NCI-H2029 (cell line): ENCODE measurements at regions not wholly inside any gene's neighbourhood (a gene's known extent, or its start where the extent isn't known, plus 50 kb on each side); places are given as distances from the start of the nearest gene placed in this dataset.
"Not testable (repeated sequence)": the region's sequence is repeated elsewhere in the genome, so short reads cannot be mapped to it uniquely, and the experiment has no call there.

Source experiments
- DNase-seq: peaks from one replicate; lab custom pipeline; 2025; lab: John Stamatoyannopoulos, UW

- no peak for DNase-seq
These were observed 479.9 kb upstream of the FANCL start for GRCh38 chr2:58720770-58721697.

- DNase-seq, result no peak
These were observed 479.1 kb upstream of the FANCL start for GRCh38 chr2:58720033-58720769.

GRCh38 chr2:58715344-58715743 lies 474.2 kb upstream of the FANCL start:
- no peak for DNase-seq

- DNase-seq, result no peak
These were observed 473.1 kb upstream of the FANCL start for GRCh38 chr2:58714238-58714637.

GRCh38 chr2:58710795-58711279 lies 469.7 kb upstream of the FANCL start:
- no peak for DNase-seq

GRCh38 chr2:58709687-58710354 lies 468.7 kb upstream of the FANCL start:
- DNase-seq, result no peak

GRCh38 chr2:58709274-58709673 lies 468.1 kb upstream of the FANCL start:
- DNase-seq, result no peak

GRCh38 chr2:58708565-58708964 lies 467.4 kb upstream of the FANCL start:
- DNase-seq, result no peak

GRCh38 chr2:58702302-58702885 lies 461.3 kb upstream of the FANCL start:
- DNase-seq, result no peak

- no peak for DNase-seq
These were observed 460.7 kb upstream of the FANCL start for GRCh38 chr2:58701688-58702301.

- no peak for DNase-seq
These were observed 459.5 kb upstream of the FANCL start for GRCh38 chr2:58700591-58700990.

GRCh38 chr2:58699411-58699810 lies 458.3 kb upstream of the FANCL start:
- DNase-seq, result no peak

GRCh38 chr2:58698620-58699019 lies 457.5 kb upstream of the FANCL start:
- DNase-seq, result no peak

GRCh38 chr2:58694114-58694513 lies 453.0 kb upstream of the FANCL start:
- not testable (repeated sequence) for DNase-seq

GRCh38 chr2:58691041-58691440 lies 449.9 kb upstream of the FANCL start:
- DNase-seq, result not testable (repeated sequence)

GRCh38 chr2:58688813-58689212 lies 447.7 kb upstream of the FANCL start:
- no peak for DNase-seq

GRCh38 chr2:58686776-58687175 lies 445.7 kb upstream of the FANCL start:
- no peak for DNase-seq

- DNase-seq, result no peak
These were observed 439.7 kb upstream of the FANCL start for GRCh38 chr2:58680755-58681310.

- no peak for DNase-seq
These were observed 436.6 kb upstream of the FANCL start for GRCh38 chr2:58677748-58678147.

GRCh38 chr2:58671675-58672074 lies 430.6 kb upstream of the FANCL start:
- no peak for DNase-seq

- DNase-seq, result no peak
These were observed 428.9 kb upstream of the FANCL start for GRCh38 chr2:58669998-58670397.
